Bronchial epithelial cell (primary cell): ENCODE measurements at regions not wholly inside any gene's neighbourhood (a gene's known extent, or its start where the extent isn't known, plus 50 kb on each side); places are given as distances from the start of the nearest gene placed in this dataset.

Source experiments
- DNase-seq: peaks from one replicate; pipeline ENCODE4 v3.0.0-alpha.2; 2010; ENCODE audit warnings: low read depth
- FAIRE-seq: peaks from 2 replicates; lab custom pipeline; 2011; peaks lifted over from hg19 to GRCh38; lab: Jason Lieb, UNC
- H3K27me3 ChIP-seq: 2 replicates; pipeline ENCODE4 v1.5.1; 2011; ENCODE audit warnings: low read length; ENCODE audit not compliant: control insufficient read depth, insufficient read depth
- H3K36me3 ChIP-seq: 2 replicates; pipeline ENCODE4 v1.5.1; 2011; ENCODE audit warnings: low read length; ENCODE audit not compliant: control insufficient read depth, insufficient read depth
- H3K4me3 ChIP-seq: 2 replicates; pipeline ENCODE4 v1.5.1; 2011; ENCODE audit warnings: mild to moderate bottlenecking, low read depth, low read length, control low read depth
- CTCF ChIP-seq: IDR thresholded peaks from 2 replicates; pipeline ENCODE4 v1.5.1; 2011; ENCODE audit warnings: mild to moderate bottlenecking, moderate library complexity, low read length, control low read depth, inconsistent platforms; ENCODE audit not compliant: insufficient read depth, severe bottlenecking

DNA sequence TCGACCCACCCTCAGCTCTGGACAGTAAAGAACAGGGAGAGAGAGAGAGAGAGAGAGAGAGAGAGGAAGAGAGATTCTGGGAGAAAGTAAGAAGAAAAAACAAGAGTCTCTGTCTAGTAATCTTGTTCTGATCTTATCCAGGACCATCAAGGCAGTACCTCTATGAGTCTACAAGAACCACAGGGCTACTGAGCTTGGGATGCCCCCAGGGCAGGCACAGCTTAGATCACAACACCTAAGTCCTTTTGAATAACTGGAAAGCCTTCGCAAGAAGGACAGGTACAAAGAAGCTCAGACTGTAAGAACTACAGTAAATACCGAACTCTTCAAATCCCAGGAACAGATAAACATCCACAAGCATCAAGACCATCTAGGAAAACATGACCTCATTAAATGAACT is 51.4 kb upstream of the SGPP2 start:
- TF ChIP-seq CTCF: no peak
- FAIRE-seq: no peak
- no peaks in the 10 kb centered on the region for H3K36me3 ChIP-seq
- no peak for DNase-seq
- H3K4me3 ChIP-seq: no peak overlapping the region
- H3K27me3 ChIP-seq: no peaks in the 10 kb centered on the region
